GM12892 (cell line): ENCODE measurements at regions not wholly inside any gene's neighbourhood (a gene's known extent, or its start where the extent isn't known, plus 50 kb on each side); places are given as distances from the start of the nearest gene placed in this dataset.

Experiments used
- POLR2A ChIP-seq: IDR thresholded peaks from 2 replicates; pipeline ENCODE4 v1.6.1; 2011; ENCODE audit warnings: low read depth, low read length, control low read depth
- POLR2AphosphoS5 ChIP-seq: IDR thresholded peaks from 2 replicates; pipeline ENCODE4 v1.6.1; 2011; ENCODE audit warnings: low read depth, low read length, control low read depth
- TAF1 ChIP-seq: IDR thresholded peaks from 2 replicates; pipeline ENCODE4 v1.6.1; 2011; ENCODE audit warnings: low read depth, mild to moderate bottlenecking, control low read depth, low read length, borderline replicate concordance

GRCh38 chr18:62647179-62647578, 68.2 kb upstream of the PHLPP1 start:
- TF ChIP-seq POLR2A (no peak), TAF1 (no peak), POLR2AphosphoS5 (no peak)
